OCI-LY1 (cell line): ENCODE measurements at regions not wholly inside any gene's neighbourhood (a gene's known extent, or its start where the extent isn't known, plus 50 kb on each side); places are given as distances from the start of the nearest gene placed in this dataset.

Source experiments
- CTCF ChIP-seq: fragments of 200-600 bp; sonication (generic), shearing (Covaris generic); IDR thresholded peaks from 2 replicates; pipeline ENCODE4 v1.5.1; 2017; ENCODE audit warnings: mild to moderate bottlenecking, antibody characterized with exemption, low read length, moderate library complexity, mixed read lengths
- EZH2 ChIP-seq: fragments of 200-600 bp; sonication (generic), shearing (Covaris generic); IDR thresholded peaks from 2 replicates; pipeline ENCODE4 v1.8.0; 2017; ENCODE audit warnings: borderline replicate concordance, mixed run types, mild to moderate bottlenecking, antibody characterized with exemption, low read length, moderate library complexity, mixed read lengths

- peak; percentile 97 for TF ChIP-seq CTCF
- TF ChIP-seq EZH2 = no peak
These were observed 74.5 kb upstream of the DYNLRB2 start for GRCh38 chr16:80466024-80466987.
